GM10266 (cell line): ENCODE measurements at regions not wholly inside any gene's neighbourhood (a gene's known extent, or its start where the extent isn't known, plus 50 kb on each side); places are given as distances from the start of the nearest gene placed in this dataset.

Experiments
- DNase-seq: peaks from one replicate; pipeline ENCODE4 v3.0.0; 2012; ENCODE audit errors: extremely low spot score
- CTCF ChIP-seq: IDR thresholded peaks from 2 replicates; pipeline ENCODE4 v1.5.1; 2012; ENCODE audit warnings: mild to moderate bottlenecking, low read depth; ENCODE audit not compliant: control insufficient read depth, insufficient read depth; ENCODE audit errors: missing control alignments

GRCh38 chr11:33539751-33540150, 160.9 kb downstream of the C11orf91 start:
- TF ChIP-seq CTCF, result no peak
- no peak for DNase-seq

GRCh38 chr11:33538726-33539125, 161.9 kb downstream of the C11orf91 start:
- no peak for TF ChIP-seq CTCF
- DNase-seq, result no peak

- TF ChIP-seq CTCF, result no peak
- no peak for DNase-seq
Measured at GRCh38 chr11:33536178-33536577, 164.4 kb downstream of the C11orf91 start.

GRCh38 chr11:33534575-33534974, 166.1 kb downstream of the C11orf91 start:
- TF ChIP-seq CTCF, result no peak
- no peak for DNase-seq

- no peak for DNase-seq
- no peak for TF ChIP-seq CTCF
Measured at GRCh38 chr11:33533386-33534052, 167.1 kb downstream of the C11orf91 start.

GRCh38 chr11:33532720-33533385, 167.8 kb downstream of the C11orf91 start:
- TF ChIP-seq CTCF, result no peak
- no peak for DNase-seq

- TF ChIP-seq CTCF, result no peak
Measured at GRCh38 chr11:33532257-33532656, 168.4 kb downstream of the C11orf91 start.

More at GRCh38 chr11:33532257-33532656, 168.4 kb downstream of the C11orf91 start:
- no peak for DNase-seq
